CD4-positive, alpha-beta memory T cell (primary cell): ENCODE measurements at regions not wholly inside any gene's neighbourhood (a gene's known extent, or its start where the extent isn't known, plus 50 kb on each side); places are given as distances from the start of the nearest gene placed in this dataset.

Experiments used
- CTCF ChIA-PET: fragments of 350-600 bp; sonication (Branson Sonifier 250); formaldehyde crosslinking; loops from one replicate; lab custom pipeline; 2021; ENCODE audit warnings: inconsistent platforms; ENCODE audit not compliant: partially characterized antibody; lab: Charles Lee
- POLR2A ChIA-PET: fragments of 350-600 bp; sonication (Branson Sonifier 250); formaldehyde crosslinking; loops from one replicate; lab custom pipeline; 2021; ENCODE audit not compliant: partially characterized antibody; lab: Charles Lee
- DNase-seq, 5 donors: peaks; one replicate each; pipeline versions ENCODE4 v3.0.0 to v3.0.0-alpha.2; 2020 to 2022; ENCODE audit warnings: mixed read lengths in 1 of 5
- H3K27ac ChIP-seq: one replicate; pipeline ENCODE4 v1.7.0; 2013; ENCODE audit warnings: low read depth, low read length
- H3K27me3 ChIP-seq: 2 replicates; pipeline ENCODE4 v1.7.0; 2013; ENCODE audit warnings: mild to moderate bottlenecking, low read length, moderate library complexity; ENCODE audit not compliant: insufficient read depth
- H3K36me3 ChIP-seq: 2 replicates; pipeline ENCODE4 v1.7.0; 2013; ENCODE audit warnings: mild to moderate bottlenecking, low read length, moderate library complexity; ENCODE audit not compliant: insufficient read depth
- H3K4me1 ChIP-seq: 2 replicates; pipeline ENCODE4 v1.7.0; 2013; ENCODE audit warnings: mild to moderate bottlenecking, low read length, moderate library complexity; ENCODE audit not compliant: insufficient read depth
- H3K4me3 ChIP-seq, 2 donors: one replicate each; pipeline ENCODE4 v1.7.0; 2013; ENCODE audit warnings: low read length in 2 of 2, mild to moderate bottlenecking in 1 of 2
- H3K9me3 ChIP-seq, 2 donors: one replicate each; pipeline ENCODE4 v1.7.0; 2013; ENCODE audit warnings: low read length in 2 of 2, control low read depth in 1 of 2; ENCODE audit not compliant: control insufficient read depth in 1 of 2
- H3K27ac Mint-ChIP-seq, 7 donors: one replicate each; pipeline ENCODE4 v1.8.0; 2020 to 2021; ENCODE audit warnings: mixed read lengths in 7 of 7, mild to moderate bottlenecking in 6 of 7, inconsistent platforms in 3 of 7, moderate library complexity in 3 of 7
- H3K27me3 Mint-ChIP-seq, 2 donors: one replicate each; pipeline ENCODE4 v1.8.0; 2020 to 2021; ENCODE audit warnings: mixed read lengths in 2 of 2
- H3K36me3 Mint-ChIP-seq, 2 donors: one replicate each; pipeline ENCODE4 v1.8.0; 2020 to 2021; ENCODE audit warnings: mixed read lengths in 2 of 2, inconsistent platforms in 1 of 2, mild to moderate bottlenecking in 1 of 2
- H3K4me1 Mint-ChIP-seq, 4 donors: one replicate each; pipeline ENCODE4 v1.8.0; 2020 to 2021; ENCODE audit warnings: mixed read lengths in 4 of 4, mild to moderate bottlenecking in 1 of 4
- H3K4me3 Mint-ChIP-seq, 8 donors: one replicate each; pipeline ENCODE4 v1.8.0; 2020 to 2021; ENCODE audit warnings: mixed read lengths in 8 of 8, mild to moderate bottlenecking in 7 of 8, moderate library complexity in 6 of 8, inconsistent platforms in 3 of 8
- H3K9me3 Mint-ChIP-seq, 8 donors: one replicate each; pipeline ENCODE4 v1.8.0; 2020 to 2021; ENCODE audit warnings: mixed read lengths in 8 of 8, mild to moderate bottlenecking in 5 of 8, inconsistent platforms in 3 of 8, moderate library complexity in 1 of 8
- intact Hi-C: fragments of 100-400 bp; cut with micrococcal nuclease; formaldehyde crosslinking; loops from one replicate; pipeline ENCODE4 v1.15.1; 2023

DNA sequence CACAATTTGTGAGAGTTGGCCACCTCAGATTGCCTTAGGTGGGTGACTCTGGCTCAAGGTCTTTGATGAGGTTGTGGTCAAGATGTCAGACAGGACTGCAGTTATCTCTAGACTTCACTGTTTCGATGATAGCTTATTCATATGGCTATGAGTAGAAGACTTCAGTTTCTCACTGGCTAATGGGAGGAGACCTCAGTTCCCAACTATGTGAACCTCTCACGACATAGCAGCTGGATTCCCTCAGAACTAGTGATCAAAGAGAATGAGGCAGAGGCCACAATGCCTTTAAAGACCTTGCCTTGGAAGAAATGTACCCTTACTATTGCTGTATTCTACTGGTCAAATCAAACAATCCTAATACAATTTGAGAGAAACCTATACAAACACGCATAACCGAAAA is 607.5 kb upstream of the ROBO2 start:
- no peak for DNase-seq
- Mint-ChIP-seq H3K4me1 (no peaks in the 10 kb centered on the region), H3K9me3 (peaks cover 1 to 17% (median 6%) of the 10 kb centered on the region in 8 donors), H3K27me3 (no peaks in the 10 kb centered on the region), H3K4me3 (no peak overlapping the region), H3K27ac (no peak overlapping the region), H3K36me3 (no peaks in the 10 kb centered on the region)
- Histone ChIP-seq H3K36me3 (no peaks in the 10 kb centered on the region), H3K27me3 (no peaks in the 10 kb centered on the region), H3K27ac (no peak overlapping the region), H3K9me3 (no peaks in the 10 kb centered on the region), H3K4me3 (no peak overlapping the region), H3K4me1 (no peaks in the 10 kb centered on the region)
- intact Hi-C loops = no loop called here
- ChIA-PET POLR2A (no interaction called here), CTCF (no interaction called here)

DNA sequence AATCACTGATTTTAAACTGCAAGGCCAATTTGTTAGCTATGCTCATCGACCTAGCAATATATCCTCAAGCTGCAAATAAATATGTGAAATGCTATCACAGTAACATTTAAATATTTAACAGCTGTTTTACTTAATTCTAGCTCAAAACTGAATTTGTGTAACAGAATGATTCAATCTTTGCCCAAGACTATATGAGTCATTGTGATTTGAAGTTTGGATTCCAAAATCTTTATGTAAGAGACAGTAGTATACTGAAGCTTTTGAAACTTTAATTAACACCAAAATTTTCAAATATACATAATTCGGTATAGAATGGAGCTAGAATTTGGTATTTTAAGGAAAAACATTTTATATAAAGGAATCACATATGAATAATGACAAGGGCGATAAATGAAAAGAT is 603.0 kb upstream of the ROBO2 start:
- no peaks in the 10 kb centered on the region for H3K36me3 Mint-ChIP-seq
- Histone ChIP-seq H3K9me3 (no peaks in the 10 kb centered on the region), H3K36me3 (no peaks in the 10 kb centered on the region), H3K4me1 (no peaks in the 10 kb centered on the region), H3K4me3 (no peak overlapping the region), H3K27me3 (no peaks in the 10 kb centered on the region), H3K27ac (no peak overlapping the region)
- no peak for DNase-seq
- H3K9me3 Mint-ChIP-seq = peaks cover 1 to 23% (median 13%) of the 10 kb centered on the region in 8 donors
- no peak overlapping the region for H3K27ac Mint-ChIP-seq
- ChIA-PET POLR2A (no interaction called here), CTCF (no interaction called here)
- intact Hi-C loops = no loop called here
- no peak overlapping the region for H3K4me3 Mint-ChIP-seq
- H3K27me3 Mint-ChIP-seq = no peaks in the 10 kb centered on the region
- H3K4me1 Mint-ChIP-seq = no peaks in the 10 kb centered on the region

DNA sequence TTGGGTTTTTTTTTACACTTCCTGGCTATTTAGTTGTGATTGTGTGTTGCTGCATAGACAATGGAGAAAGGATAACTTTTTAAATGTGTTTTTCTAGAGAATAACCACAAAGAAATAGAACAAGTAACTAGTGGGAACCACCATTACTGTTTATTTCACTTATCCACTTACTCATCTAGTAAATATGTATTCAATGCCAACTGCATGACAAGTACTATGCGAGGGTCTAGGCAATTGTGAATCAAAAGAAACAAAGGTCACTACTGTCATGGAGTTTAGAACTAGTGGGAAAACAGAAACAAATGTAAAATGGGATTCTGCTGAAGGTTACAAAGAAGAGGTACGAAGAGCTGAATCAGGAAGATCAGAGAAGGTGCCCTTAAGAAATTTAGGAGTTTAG is 600.9 kb upstream of the ROBO2 start:
- Mint-ChIP-seq H3K27me3 (no peaks in the 10 kb centered on the region), H3K4me3 (no peak overlapping the region), H3K4me1 (no peaks in the 10 kb centered on the region), H3K27ac (no peak overlapping the region), H3K9me3 (peaks cover 1 to 26% (median 10%) of the 10 kb centered on the region in 8 donors), H3K36me3 (no peaks in the 10 kb centered on the region)
- no peak overlapping the region for H3K27ac ChIP-seq
- ChIA-PET POLR2A (no interaction called here), CTCF (no interaction called here)
- no peaks in the 10 kb centered on the region for H3K9me3 ChIP-seq
- no peaks in the 10 kb centered on the region for H3K4me1 ChIP-seq
- H3K27me3 ChIP-seq = no peaks in the 10 kb centered on the region
- H3K4me3 ChIP-seq = no peak overlapping the region
- H3K36me3 ChIP-seq = no peaks in the 10 kb centered on the region
- intact Hi-C loops = no loop called here
- no peak for DNase-seq

DNA sequence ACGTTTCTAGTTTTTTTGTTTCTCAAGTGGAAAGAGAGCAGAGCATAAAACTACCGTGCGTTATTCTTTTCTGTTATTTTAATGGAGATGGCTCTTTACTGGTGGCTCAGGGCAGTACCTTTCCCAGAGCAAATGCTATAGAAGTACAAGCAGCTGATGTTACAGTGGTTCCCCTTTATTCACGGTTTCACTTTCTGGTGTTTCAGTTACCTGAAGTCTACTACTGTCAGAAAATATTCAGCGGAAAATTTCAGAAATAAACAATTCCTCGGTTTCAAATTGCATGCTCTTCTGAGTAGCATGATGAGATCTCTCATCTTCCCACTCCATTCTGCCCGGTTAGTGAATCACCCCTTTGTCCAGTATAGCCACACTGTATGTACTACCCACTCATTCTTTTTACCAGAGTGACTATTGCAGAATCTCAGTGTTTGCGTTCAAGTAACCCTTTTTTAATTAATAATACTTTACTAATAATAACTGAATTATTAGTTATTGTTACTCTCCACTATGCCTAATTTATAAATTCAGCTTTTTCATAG is 597.5 kb upstream of the ROBO2 start:
- H3K4me3 Mint-ChIP-seq = no peak overlapping the region
- no peak for DNase-seq
- POLR2A ChIA-PET = no interaction called here

GRCh38 chr3:76456322-76456721 is 583.6 kb upstream of the ROBO2 start:
- Histone ChIP-seq H3K4me1 (no peaks in the 10 kb centered on the region), H3K4me3 (no peak overlapping the region), H3K27ac (no peak overlapping the region), H3K27me3 (no peaks in the 10 kb centered on the region), H3K36me3 (no peaks in the 10 kb centered on the region), H3K9me3 (no peaks in the 10 kb centered on the region)
- ChIA-PET CTCF (no interaction called here), POLR2A (no interaction called here)
- DNase-seq = no peak
- Mint-ChIP-seq H3K9me3 (peaks cover 2 to 26% (median 9%) of the 10 kb centered on the region in 8 donors), H3K4me1 (no peaks in the 10 kb centered on the region), H3K36me3 (no peaks in the 10 kb centered on the region), H3K27me3 (no peaks in the 10 kb centered on the region), H3K4me3 (no peak overlapping the region), H3K27ac (no peak overlapping the region)
- intact Hi-C loops = no loop called here

More for the DNA sequence above, 597.5 kb upstream of the ROBO2 start:
- H3K27me3 Mint-ChIP-seq = no peaks in the 10 kb centered on the region
- H3K27ac Mint-ChIP-seq = no peak overlapping the region
- Histone ChIP-seq H3K36me3 (no peaks in the 10 kb centered on the region), H3K27me3 (no peaks in the 10 kb centered on the region), H3K9me3 (no peaks in the 10 kb centered on the region), H3K4me1 (no peaks in the 10 kb centered on the region), H3K4me3 (no peak overlapping the region), H3K27ac (no peak overlapping the region)
- no peaks in the 10 kb centered on the region for H3K36me3 Mint-ChIP-seq
- H3K4me1 Mint-ChIP-seq = no peaks in the 10 kb centered on the region
- CTCF ChIA-PET = no interaction called here
- H3K9me3 Mint-ChIP-seq = peaks cover 0 to 26% (median 12%) of the 10 kb centered on the region in 8 donors
- intact Hi-C loops = no loop called here

DNA sequence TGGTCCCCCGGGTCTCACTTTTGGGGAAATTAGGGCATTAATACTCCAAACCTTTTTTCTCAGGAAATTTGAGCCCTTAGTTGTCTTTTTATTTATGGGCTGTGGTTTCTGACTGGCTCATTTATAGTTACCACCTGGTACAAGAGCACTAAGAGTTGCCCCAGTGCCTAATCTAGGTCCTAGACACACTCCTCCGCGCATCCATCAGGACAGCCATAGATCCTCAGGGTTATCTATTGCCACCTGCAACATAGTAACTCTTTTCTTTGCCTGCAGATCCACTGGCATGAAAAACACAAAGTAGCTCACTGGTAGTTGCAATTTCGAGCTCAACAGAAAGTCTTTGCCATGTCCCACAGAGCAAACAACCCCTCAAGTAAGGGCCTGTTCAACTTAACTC is 576.4 kb upstream of the ROBO2 start:
- Histone ChIP-seq H3K9me3 (no peaks in the 10 kb centered on the region), H3K4me3 (no peak overlapping the region), H3K4me1 (no peaks in the 10 kb centered on the region), H3K27ac (no peak overlapping the region), H3K36me3 (no peaks in the 10 kb centered on the region), H3K27me3 (no peaks in the 10 kb centered on the region)
- H3K4me1 Mint-ChIP-seq = no peaks in the 10 kb centered on the region
- POLR2A ChIA-PET = no interaction called here
- CTCF ChIA-PET = no interaction called here
- H3K36me3 Mint-ChIP-seq = no peaks in the 10 kb centered on the region
- no peak for DNase-seq
- H3K27ac Mint-ChIP-seq = no peak overlapping the region
- no peak overlapping the region for H3K4me3 Mint-ChIP-seq
- intact Hi-C loops = no loop called here
- no peaks in the 10 kb centered on the region for H3K27me3 Mint-ChIP-seq
- peaks cover 0 to 13% (median 8%) of the 10 kb centered on the region in 8 donors for H3K9me3 Mint-ChIP-seq

- Histone ChIP-seq H3K27ac (no peak overlapping the region), H3K9me3 (no peaks in the 10 kb centered on the region), H3K4me3 (no peak overlapping the region), H3K36me3 (no peaks in the 10 kb centered on the region), H3K27me3 (no peaks in the 10 kb centered on the region), H3K4me1 (no peaks in the 10 kb centered on the region)
- CTCF ChIA-PET = no interaction called here
- H3K27me3 Mint-ChIP-seq = no peaks in the 10 kb centered on the region
- no peak overlapping the region for H3K27ac Mint-ChIP-seq
- POLR2A ChIA-PET = no interaction called here
- peaks cover 2 to 19% (median 9%) of the 10 kb centered on the region in 8 donors for H3K9me3 Mint-ChIP-seq
- no peak overlapping the region for H3K4me3 Mint-ChIP-seq
- H3K36me3 Mint-ChIP-seq = no peaks in the 10 kb centered on the region
- intact Hi-C loops = no loop called here
- DNase-seq = no peak
- H3K4me1 Mint-ChIP-seq = no peaks in the 10 kb centered on the region
These were observed 569.6 kb upstream of the ROBO2 start for GRCh38 chr3:76470285-76470684.

DNA sequence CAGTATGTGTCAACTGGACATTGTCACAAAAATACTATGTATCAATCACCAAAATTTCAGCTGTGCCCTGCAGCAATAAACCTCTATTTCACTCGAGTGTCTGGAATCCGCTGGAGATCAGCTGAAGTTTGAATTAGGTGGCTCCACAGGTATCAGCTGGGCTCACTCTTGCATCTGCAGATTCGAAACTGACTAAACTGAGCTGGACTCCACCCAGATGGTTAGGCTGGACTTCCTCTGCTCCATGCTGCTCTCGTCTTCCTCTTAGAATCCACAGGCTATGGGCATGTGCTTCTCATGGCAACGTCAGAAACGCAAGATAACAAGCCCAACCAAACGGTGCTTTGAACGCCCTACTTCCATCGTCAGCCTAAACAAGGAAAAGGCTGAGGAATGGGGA is 565.3 kb upstream of the ROBO2 start:
- Histone ChIP-seq H3K4me1 (no peaks in the 10 kb centered on the region), H3K27ac (no peak overlapping the region), H3K27me3 (no peaks in the 10 kb centered on the region), H3K4me3 (no peak overlapping the region), H3K36me3 (no peaks in the 10 kb centered on the region), H3K9me3 (no peaks in the 10 kb centered on the region)
- CTCF ChIA-PET = no interaction called here
- Mint-ChIP-seq H3K36me3 (no peaks in the 10 kb centered on the region), H3K4me3 (no peak overlapping the region), H3K9me3 (peaks cover 2 to 23% (median 8%) of the 10 kb centered on the region in 8 donors), H3K27me3 (no peaks in the 10 kb centered on the region), H3K4me1 (no peaks in the 10 kb centered on the region), H3K27ac (no peak overlapping the region)
- DNase-seq = no peak
- POLR2A ChIA-PET = no interaction called here
- intact Hi-C loops = no loop called here
